ENCODE measurements at regions not wholly inside any gene's neighbourhood (a gene's known extent, or its start where the extent isn't known, plus 50 kb on each side); places are given as distances from the start of the nearest gene placed in this dataset.

GRCh38 chr1:173405281-173405680, 71.9 kb upstream of the PRDX6 start:
- DNase-seq: no peak

- no peak for DNase-seq
Measured at GRCh38 chr1:173405834-173406233, 71.3 kb upstream of the PRDX6 start.

- DNase-seq: no peak
Measured at GRCh38 chr1:173406783-173407230, 70.3 kb upstream of the PRDX6 start.

- no peak for DNase-seq
Measured at GRCh38 chr1:173407846-173408245, 69.3 kb upstream of the PRDX6 start.

GRCh38 chr1:173408886-173409285, 68.2 kb upstream of the PRDX6 start:
- no peak for DNase-seq

- DNase-seq: no peak
Measured at GRCh38 chr1:173409613-173410012, 67.5 kb upstream of the PRDX6 start.

GRCh38 chr1:173410133-173410793, 66.9 kb upstream of the PRDX6 start:
- DNase-seq: no peak

GRCh38 chr1:173410794-173411236, 66.3 kb upstream of the PRDX6 start:
- no peak for DNase-seq

- no peak for DNase-seq
Measured at GRCh38 chr1:173411835-173412742, 65.0 kb upstream of the PRDX6 start.

- DNase-seq: no peak
Measured at GRCh38 chr1:173413271-173413707, 63.8 kb upstream of the PRDX6 start.

- DNase-seq: no peak
Measured at GRCh38 chr1:173414136-173414535, 63.0 kb upstream of the PRDX6 start.

GRCh38 chr1:173414539-173415226, 62.5 kb upstream of the PRDX6 start:
- no peak for DNase-seq

GRCh38 chr1:173415490-173415889, 61.6 kb upstream of the PRDX6 start:
- no peak for DNase-seq

GRCh38 chr1:173415905-173416450, 61.2 kb upstream of the PRDX6 start:
- no peak for DNase-seq

GRCh38 chr1:173417563-173417962, 59.6 kb upstream of the PRDX6 start:
- no peak for DNase-seq

GRCh38 chr1:173418107-173418985, 58.8 kb upstream of the PRDX6 start:
- DNase-seq: no peak

- DNase-seq: peak; percentile 32
Measured at GRCh38 chr1:173420330-173420806, 56.8 kb upstream of the PRDX6 start.

GRCh38 chr1:173421286-173421685, 55.8 kb upstream of the PRDX6 start:
- no peak for DNase-seq

GRCh38 chr1:173421789-173422188, 55.3 kb upstream of the PRDX6 start:
- DNase-seq: no peak

GRCh38 chr1:173422456-173422976, 54.6 kb upstream of the PRDX6 start:
- DNase-seq: no peak

GRCh38 chr1:173423291-173423690, 53.8 kb upstream of the PRDX6 start:
- DNase-seq: no peak

- no peak for DNase-seq
Measured at GRCh38 chr1:173424143-173424542, 53.0 kb upstream of the PRDX6 start.

Measured in stimulated activated CD4-positive, alpha-beta T cell treated with anti-CD3 and anti-CD28 coated beads, Interleukin-12 subunit alpha, Interleukin-12 subunit beta, amount 100 ng/mL, for 4 hours (primary cell).